GM19395 (cell line): ENCODE measurements at regions not wholly inside any gene's neighbourhood (a gene's known extent, or its start where the extent isn't known, plus 50 kb on each side); places are given as distances from the start of the nearest gene placed in this dataset.

Source experiments
- ATAC-seq: cut with Tn5 transposase; IDR thresholded peaks from one replicate; pipeline ENCODE4 v1.9.1; 2021; ENCODE audit warnings: mild to moderate bottlenecking, moderate library complexity; ENCODE audit not compliant: unreplicated experiment

GRCh38 chr7:47007471-47007870, 574.4 kb downstream of the TNS3 start:
- ATAC-seq = no peak

GRCh38 chr7:47000561-47000960, 581.4 kb downstream of the TNS3 start:
- no peak for ATAC-seq

- ATAC-seq = no peak
Observed at GRCh38 chr7:46999866-47000265, 582.0 kb downstream of the TNS3 start.

- ATAC-seq = no peak
Observed at GRCh38 chr7:46996972-46997371, 584.9 kb downstream of the TNS3 start.

- no peak for ATAC-seq
Observed at GRCh38 chr7:46993396-46993795, 588.5 kb downstream of the TNS3 start.

- ATAC-seq = no peak
Observed at GRCh38 chr7:46990761-46991160, 591.1 kb downstream of the TNS3 start.

- no peak for ATAC-seq
Observed at GRCh38 chr7:46989247-46989646, 592.7 kb downstream of the TNS3 start.

GRCh38 chr7:46982928-46983327, 599.0 kb downstream of the TNS3 start:
- ATAC-seq = no peak

GRCh38 chr7:46979439-46979838, 602.5 kb downstream of the TNS3 start:
- ATAC-seq = no peak

- no peak for ATAC-seq
Observed at GRCh38 chr7:46975493-46975892, 606.4 kb downstream of the TNS3 start.

GRCh38 chr7:46972205-46972604, 609.7 kb downstream of the TNS3 start:
- no peak for ATAC-seq

GRCh38 chr7:46970476-46970875, 611.4 kb downstream of the TNS3 start:
- no peak for ATAC-seq

GRCh38 chr7:46970131-46970430, 611.8 kb downstream of the TNS3 start:
- no peak for ATAC-seq

- no peak for ATAC-seq
Observed at GRCh38 chr7:46969303-46970130, 612.4 kb downstream of the TNS3 start.

- ATAC-seq = no peak
Observed at GRCh38 chr7:46968003-46968402, 613.9 kb downstream of the TNS3 start.

- no peak for ATAC-seq
Observed at GRCh38 chr7:46963719-46964118, 618.2 kb downstream of the TNS3 start.

GRCh38 chr7:46960970-46961369, 620.9 kb downstream of the TNS3 start:
- ATAC-seq = no peak

GRCh38 chr7:46957195-46957594, 624.7 kb downstream of the TNS3 start:
- no peak for ATAC-seq

GRCh38 chr7:46955531-46955930, 626.4 kb downstream of the TNS3 start:
- no peak for ATAC-seq

- no peak for ATAC-seq
Observed at GRCh38 chr7:46954181-46954580, 627.7 kb downstream of the TNS3 start.

GRCh38 chr7:46953008-46953407, 628.9 kb downstream of the TNS3 start:
- ATAC-seq = no peak

- ATAC-seq = no peak
Observed at GRCh38 chr7:46949270-46949931, 632.5 kb downstream of the TNS3 start.

GRCh38 chr7:46948716-46949115, 633.2 kb downstream of the TNS3 start:
- no peak for ATAC-seq
